ENCODE measurements at regions not wholly inside any gene's neighbourhood (a gene's known extent, or its start where the extent isn't known, plus 50 kb on each side); places are given as distances from the start of the nearest gene placed in this dataset.

DNA sequence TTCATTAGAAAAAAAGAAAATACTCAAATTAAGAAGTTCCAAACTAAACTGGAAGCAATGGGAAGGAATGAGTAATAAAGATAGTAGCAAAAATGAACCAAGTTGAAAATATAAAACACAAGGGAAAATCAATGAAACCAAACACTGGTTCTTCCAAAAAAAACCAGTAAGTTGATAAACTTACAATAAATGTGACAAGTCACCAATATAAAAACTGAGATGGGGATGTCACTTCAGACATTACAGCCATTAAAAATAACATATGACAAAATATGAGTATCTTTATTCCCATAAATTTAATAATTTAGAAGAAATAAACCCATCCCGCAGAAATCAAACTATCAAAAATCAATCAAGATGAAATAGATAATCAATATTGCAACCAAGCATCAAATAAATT lies 633.9 kb upstream of the RAB6C start:
- 97% methylated on average over 1 of the region's 1 CpG for WGBS (ENCODE audit: low lambda C conversion rate, missing lambda C conversion rate)
- H2AFZ ChIP-seq: no peak overlapping the region
- peaks cover 4% of the 10 kb centered on the region for H3K27me3 ChIP-seq
- no peak overlapping the region for H3K4me2 ChIP-seq
- H3K79me2 ChIP-seq: no peaks in the 10 kb centered on the region
- H3K27ac ChIP-seq: no peak overlapping the region
- no peaks in the 10 kb centered on the region for H3K36me3 ChIP-seq (replicated peaks; ENCODE audit: insufficient read depth, low read depth)
- no peaks in the 10 kb centered on the region for H3K9me3 ChIP-seq (ENCODE audit: low read depth)
- no peak for TF ChIP-seq EZH2phosphoT487 (IDR thresholded peaks at IDR 0.05; ENCODE audit: low read depth, severe bottlenecking, unreplicated experiment)
- TF ChIP-seq CTCF (IDR thresholded peaks at IDR 0.05; ENCODE audit: poor library complexity): no peak
- no peak for TF ChIP-seq EZH2 (IDR thresholded peaks at IDR 0.05; ENCODE audit: borderline replicate concordance)
- no peak for DNase-seq (ENCODE audit: low spot score)
- no peaks in the 10 kb centered on the region for H3K4me1 ChIP-seq (ENCODE audit: insufficient read depth)
- H3K4me3 ChIP-seq: no peak overlapping the region
- H3K9me2 ChIP-seq (replicated peaks; ENCODE audit: insufficient read depth): no peaks in the 10 kb centered on the region
- no peaks in the 10 kb centered on the region for H4K20me1 ChIP-seq (ENCODE audit: insufficient read depth, poor library complexity, severe bottlenecking)

DNA sequence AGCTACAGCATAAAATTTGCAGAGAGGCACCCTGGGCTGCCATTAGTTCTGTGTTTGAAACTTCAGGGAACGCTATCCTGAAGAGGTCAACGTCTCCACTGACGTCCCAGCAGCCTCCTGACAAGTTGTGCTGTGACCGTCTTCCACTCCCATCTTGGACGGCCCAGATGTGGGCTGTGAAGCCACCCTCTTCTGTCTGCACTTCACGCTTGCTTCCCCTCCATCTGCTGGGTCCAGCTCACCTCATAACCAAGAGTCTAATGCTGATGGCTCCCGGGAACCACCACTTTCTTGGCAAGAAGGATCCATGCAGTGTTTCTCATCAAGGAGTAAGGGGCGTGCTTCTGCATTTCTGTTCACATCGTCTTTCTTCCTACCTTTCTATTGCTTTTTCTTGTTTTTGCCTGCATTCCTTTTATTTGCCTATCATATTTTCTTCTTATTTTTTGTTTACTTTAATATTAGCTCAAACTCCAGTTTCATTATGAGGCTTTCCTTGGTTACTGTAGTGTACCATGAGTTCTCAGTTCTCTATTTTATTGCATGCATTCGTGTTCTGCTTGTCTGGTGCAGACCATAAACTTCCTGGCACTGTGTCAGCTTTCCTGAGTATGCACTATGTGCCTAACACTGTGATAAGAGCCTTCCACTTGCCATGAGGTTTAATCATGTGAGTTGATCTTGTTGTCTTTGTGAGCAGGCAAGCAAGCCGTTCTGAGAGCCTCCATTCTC lies 631.8 kb upstream of the RAB6C start:
- Histone ChIP-seq H2AFZ (no peak overlapping the region), H3K4me1 (ENCODE audit: insufficient read depth) (no peaks in the 10 kb centered on the region), H3K27ac (no peak overlapping the region), H4K20me1 (ENCODE audit: insufficient read depth, poor library complexity, severe bottlenecking) (no peaks in the 10 kb centered on the region), H3K4me3 (no peak overlapping the region), H3K4me2 (no peak overlapping the region), H3K79me2 (no peaks in the 10 kb centered on the region), H3K36me3 (replicated peaks; ENCODE audit: insufficient read depth, low read depth) (no peaks in the 10 kb centered on the region), H3K9me3 (ENCODE audit: low read depth) (no peaks in the 10 kb centered on the region), H3K27me3 (peaks cover 4% of the 10 kb centered on the region), H3K9me2 (replicated peaks; ENCODE audit: insufficient read depth) (no peaks in the 10 kb centered on the region)
- TF ChIP-seq EZH2phosphoT487 (IDR thresholded peaks at IDR 0.05; ENCODE audit: low read depth, severe bottlenecking, unreplicated experiment): no peak
- no peak for TF ChIP-seq CTCF (IDR thresholded peaks at IDR 0.05; ENCODE audit: poor library complexity)
- TF ChIP-seq EZH2 (IDR thresholded peaks at IDR 0.05; ENCODE audit: borderline replicate concordance): no peak
- 84% methylated on average over 11 of the region's 11 CpGs for WGBS (ENCODE audit: low lambda C conversion rate, missing lambda C conversion rate)
- DNase-seq (ENCODE audit: low spot score): no peak

DNA sequence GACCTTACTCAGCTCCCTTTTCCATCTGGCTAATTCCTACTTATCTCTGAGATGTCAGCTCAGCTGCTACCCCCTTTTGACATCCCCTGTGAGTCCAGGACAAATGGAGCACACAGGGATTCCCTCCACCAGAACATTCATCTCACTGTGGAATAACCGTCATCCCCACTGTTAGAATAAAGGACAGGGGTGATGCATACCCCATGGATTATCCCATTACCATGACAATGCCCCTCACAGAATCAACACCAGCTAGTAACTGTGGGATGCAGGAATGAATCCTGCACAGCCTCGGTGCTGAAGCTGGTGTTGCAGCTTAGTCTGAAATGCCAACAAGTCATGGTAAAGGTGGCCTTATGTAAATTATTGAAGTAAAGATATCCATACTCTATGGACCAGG lies 624.8 kb upstream of the RAB6C start:
- Histone ChIP-seq H3K9me2 (replicated peaks; ENCODE audit: insufficient read depth) (no peaks in the 10 kb centered on the region), H4K20me1 (ENCODE audit: insufficient read depth, poor library complexity, severe bottlenecking) (no peaks in the 10 kb centered on the region), H3K27ac (no peak overlapping the region), H3K4me1 (ENCODE audit: insufficient read depth) (no peaks in the 10 kb centered on the region), H3K36me3 (replicated peaks; ENCODE audit: insufficient read depth, low read depth) (no peaks in the 10 kb centered on the region), H3K4me2 (no peak overlapping the region), H3K79me2 (no peaks in the 10 kb centered on the region), H3K9me3 (ENCODE audit: low read depth) (no peaks in the 10 kb centered on the region), H3K27me3 (no peaks in the 10 kb centered on the region), H2AFZ (no peak overlapping the region), H3K4me3 (no peak overlapping the region)
- TF ChIP-seq CTCF (IDR thresholded peaks at IDR 0.05; ENCODE audit: poor library complexity) (no peak), EZH2 (IDR thresholded peaks at IDR 0.05; ENCODE audit: borderline replicate concordance) (no peak), EZH2phosphoT487 (IDR thresholded peaks at IDR 0.05; ENCODE audit: low read depth, severe bottlenecking, unreplicated experiment) (no peak)
- WGBS (ENCODE audit: low lambda C conversion rate, missing lambda C conversion rate): 83% methylated on average over 2 of the region's 2 CpGs
- DNase-seq (ENCODE audit: low spot score): no peak
